Stimulated activated CD4-positive, alpha-beta T cell treated with anti-CD3 and anti-CD28 coated beads, Interleukin-15, amount 100 ng/mL, for 1 hour (primary cell): ENCODE measurements at regions not wholly inside any gene's neighbourhood (a gene's known extent, or its start where the extent isn't known, plus 50 kb on each side); places are given as distances from the start of the nearest gene placed in this dataset.
"Not testable (repeated sequence)": the region's sequence is repeated elsewhere in the genome, so short reads cannot be mapped to it uniquely, and the experiment has no call there.

Source experiments
- DNase-seq, 2 donors: peaks; one replicate each; pipeline ENCODE4 v3.0.0-alpha.2; 2020; ENCODE audit warnings: low read depth in 1 of 2, low spot score in 1 of 2

DNA sequence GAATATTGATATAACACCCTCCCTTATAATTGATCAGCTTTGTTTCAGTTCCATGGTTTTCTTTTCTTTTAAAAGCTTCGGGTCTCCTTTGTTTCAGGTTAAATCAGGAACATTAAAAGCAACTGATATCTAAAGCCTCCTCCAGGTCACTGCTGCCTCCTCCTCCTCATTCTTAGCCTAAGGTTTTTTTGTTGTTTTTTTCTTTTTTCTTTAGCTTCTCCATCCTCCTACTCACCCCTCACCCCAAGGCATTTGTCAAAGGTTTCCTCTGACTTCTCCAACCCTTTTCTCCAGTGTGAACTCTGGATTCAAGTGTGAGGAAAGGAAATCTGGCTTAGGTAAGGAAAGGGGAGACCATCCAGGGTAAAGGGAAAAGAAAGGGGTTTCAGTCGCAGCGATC, 420.2 kb upstream of the NFE2L3 start:
- DNase-seq: no peak

DNA sequence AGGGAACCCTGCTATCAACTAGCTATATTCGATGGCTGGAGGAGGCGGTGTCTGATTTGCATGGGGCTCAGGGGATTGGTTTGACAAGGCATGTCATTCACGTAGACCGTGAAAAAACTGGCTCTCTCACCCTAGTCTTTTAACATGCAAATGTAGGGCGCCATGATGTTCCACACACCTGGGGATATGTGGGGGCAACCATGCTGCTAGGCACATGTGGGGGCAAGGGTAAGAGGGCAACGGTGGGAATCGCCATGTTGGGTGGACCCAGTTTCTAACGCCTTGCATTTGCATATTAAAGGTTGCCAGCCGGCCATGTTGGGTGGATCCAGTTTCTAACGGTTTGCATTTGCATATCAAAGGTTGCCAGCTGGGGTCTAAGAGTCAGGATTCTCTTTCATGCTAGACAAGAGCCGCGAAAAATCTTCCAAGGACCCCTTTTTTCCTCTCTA, 419.2 kb upstream of the NFE2L3 start:
- no peak for DNase-seq

DNA sequence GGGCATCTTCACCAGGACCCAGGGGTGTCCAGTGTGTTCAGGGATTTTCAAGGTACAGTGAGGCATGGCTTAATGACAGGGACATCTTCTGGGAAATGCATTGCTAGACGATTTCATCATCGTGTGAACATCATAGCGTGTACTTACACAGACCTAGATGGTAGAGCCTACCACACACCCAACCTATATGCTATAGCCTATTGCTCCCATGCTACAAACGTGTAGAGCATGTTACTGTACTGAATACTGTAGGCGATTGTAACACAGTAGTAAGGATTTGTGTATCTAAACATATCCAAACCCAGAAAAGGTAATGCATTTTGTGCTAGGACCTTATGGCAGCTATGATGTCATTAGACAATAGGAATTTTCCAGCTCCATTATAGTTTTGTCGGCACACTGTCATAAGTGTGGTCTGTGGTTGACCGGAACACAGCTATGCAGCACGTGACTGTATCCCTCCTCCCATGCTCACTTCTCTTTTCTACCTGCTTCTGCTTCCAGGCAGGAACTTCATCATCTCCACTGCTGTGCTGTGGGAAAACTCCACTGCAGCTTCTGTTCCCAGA, 416.2 kb upstream of the NFE2L3 start:
- DNase-seq: no peak

DNA sequence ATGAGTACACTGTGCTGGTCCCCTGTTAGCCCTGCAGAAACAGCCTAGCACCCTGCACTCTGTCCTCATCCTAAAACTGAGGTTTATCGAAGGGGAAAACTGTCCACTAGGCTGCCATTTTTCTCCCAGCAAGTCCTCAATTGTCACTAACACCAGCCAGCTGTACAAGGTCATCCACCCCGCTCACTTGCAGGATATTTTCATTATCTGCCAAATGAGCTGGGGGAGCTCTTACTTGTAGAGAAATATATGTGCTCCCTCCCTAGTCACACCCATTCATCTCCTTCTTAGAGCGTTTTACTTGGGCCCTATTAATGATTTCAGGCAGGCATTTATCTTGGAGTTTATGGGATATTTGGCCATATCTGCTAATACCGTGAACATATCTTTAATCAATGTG, 413.5 kb upstream of the NFE2L3 start:
- DNase-seq: no peak

DNA sequence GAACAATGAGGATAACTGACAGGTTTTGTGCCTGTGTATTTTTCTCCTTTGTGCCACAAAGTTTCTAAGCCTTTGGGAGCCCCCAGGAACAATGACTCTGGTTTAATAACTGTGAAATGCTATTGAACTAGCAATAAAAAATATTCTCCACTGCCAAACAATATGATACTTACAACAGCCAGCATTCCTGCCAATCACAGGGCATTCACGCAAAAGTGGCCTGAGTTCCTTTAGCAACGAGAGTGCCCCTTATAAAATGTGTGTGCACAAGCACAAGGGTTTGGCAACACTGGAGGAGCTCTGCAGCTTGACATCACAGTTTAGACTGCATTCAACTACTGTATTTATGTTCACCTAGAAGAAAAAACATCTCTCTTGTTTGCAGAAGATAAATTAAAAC, 412.9 kb upstream of the NFE2L3 start:
- no peak for DNase-seq

DNA sequence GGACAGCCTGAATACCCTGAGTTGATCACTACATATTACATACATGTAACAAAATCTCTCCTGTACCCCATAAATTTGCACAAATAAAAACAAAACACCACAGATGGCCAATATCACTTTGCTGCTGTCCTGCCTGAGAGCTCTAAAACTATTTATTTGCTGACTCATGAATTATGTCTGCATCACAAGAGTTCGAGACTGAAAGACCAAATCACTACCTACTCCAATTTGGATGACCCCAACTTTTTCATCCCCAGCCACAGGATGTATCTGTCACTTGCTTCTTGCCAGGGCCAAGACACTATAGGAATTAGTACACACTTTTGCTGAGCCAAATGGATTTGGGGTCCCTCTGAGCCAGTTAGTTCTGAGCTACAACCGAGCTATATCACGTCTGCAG, 409.7 kb upstream of the NFE2L3 start:
- no peak for DNase-seq

DNA sequence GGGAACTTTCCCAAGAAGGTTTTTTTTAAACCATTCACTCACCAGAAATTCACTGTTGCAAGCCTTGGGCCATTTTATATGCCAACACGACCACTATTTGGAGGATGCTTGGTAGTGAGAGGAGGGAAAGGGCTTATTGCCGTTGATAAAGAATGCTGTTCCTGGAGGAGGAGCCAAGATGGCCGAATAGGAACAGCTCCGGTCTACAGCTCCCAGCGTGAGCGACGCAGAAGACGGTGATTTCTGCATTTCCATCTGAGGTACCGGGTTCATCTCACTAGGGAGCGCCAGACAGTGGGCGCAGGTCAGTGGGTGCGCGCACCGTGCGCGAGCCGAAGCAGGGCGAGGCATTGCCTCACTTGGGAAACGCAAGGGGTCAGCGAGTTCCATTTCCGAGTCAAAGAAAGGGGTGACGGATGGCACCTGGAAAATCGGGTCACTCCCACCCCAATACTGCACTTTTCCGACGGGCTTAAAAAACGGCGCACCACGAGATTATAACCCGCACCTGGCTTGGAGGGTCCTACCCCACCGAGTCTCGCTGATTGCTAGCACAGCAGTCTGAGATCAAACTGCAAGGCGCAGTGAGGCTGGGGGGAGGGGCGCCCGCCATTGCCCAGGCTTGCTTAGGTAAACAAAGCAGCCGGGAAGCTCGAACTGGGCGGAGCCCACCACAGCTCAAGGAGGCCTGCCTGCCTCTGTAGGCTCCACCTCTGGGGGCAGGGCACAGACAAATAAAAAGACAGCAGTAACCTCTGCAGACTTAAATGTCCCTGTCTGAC, 408.1 kb upstream of the NFE2L3 start:
- DNase-seq: not testable (repeated sequence)

DNA sequence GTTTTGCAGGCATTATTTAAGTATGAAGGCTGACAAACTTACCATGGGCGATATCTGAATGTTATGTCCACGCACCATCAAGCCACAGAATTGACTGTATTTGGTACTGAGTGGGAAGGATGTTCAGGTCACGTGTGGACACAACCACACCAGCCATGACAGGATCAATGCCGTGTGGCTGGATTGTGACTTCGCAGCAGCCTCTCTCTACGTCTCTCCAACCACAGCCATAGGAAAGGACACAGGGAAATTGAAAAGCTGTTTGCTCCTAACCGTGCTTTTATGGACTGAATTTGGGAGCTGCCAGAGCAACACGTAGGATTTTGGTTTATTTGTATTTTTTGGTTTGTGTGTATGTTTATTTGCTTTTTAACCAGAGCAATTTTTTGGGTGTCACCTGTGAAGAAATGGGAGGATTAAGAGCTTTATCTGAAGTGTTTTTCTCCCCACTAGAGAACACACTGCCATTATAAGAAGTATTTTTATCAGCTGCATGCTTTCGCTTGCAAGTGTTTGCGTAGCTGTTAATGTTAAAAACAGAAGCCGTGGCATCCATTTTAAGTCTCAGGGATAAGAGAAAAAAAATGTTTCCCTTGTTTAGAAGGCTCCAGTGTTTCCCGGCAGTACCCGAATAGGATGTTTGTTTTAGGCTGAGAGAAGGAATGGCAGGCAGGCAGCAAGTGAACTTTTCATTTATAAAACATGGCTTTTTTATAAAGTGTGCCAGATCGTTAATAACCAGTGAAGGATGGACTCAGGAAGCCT, 401.1 kb upstream of the NFE2L3 start:
- DNase-seq: no peak

DNA sequence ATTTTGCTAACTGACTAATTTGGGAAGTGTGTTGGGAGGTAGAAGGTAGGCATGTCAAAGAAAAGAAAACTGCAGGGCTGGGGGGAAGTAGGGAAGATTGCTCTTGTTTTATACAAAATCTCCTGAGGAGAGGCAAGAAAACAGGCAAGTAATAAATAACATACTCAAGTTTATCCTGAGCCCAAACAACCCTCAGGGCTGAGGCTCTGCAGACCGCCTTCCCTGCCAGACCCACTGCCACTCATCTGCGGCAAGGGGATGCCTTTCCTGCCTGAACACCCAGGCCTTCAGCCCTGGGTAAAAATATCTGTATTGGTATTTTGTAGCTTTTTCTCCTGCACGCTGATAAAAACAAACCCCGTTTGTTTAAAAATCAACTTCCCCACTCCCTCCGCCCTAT, 399.8 kb upstream of the NFE2L3 start:
- DNase-seq: no peak

DNA sequence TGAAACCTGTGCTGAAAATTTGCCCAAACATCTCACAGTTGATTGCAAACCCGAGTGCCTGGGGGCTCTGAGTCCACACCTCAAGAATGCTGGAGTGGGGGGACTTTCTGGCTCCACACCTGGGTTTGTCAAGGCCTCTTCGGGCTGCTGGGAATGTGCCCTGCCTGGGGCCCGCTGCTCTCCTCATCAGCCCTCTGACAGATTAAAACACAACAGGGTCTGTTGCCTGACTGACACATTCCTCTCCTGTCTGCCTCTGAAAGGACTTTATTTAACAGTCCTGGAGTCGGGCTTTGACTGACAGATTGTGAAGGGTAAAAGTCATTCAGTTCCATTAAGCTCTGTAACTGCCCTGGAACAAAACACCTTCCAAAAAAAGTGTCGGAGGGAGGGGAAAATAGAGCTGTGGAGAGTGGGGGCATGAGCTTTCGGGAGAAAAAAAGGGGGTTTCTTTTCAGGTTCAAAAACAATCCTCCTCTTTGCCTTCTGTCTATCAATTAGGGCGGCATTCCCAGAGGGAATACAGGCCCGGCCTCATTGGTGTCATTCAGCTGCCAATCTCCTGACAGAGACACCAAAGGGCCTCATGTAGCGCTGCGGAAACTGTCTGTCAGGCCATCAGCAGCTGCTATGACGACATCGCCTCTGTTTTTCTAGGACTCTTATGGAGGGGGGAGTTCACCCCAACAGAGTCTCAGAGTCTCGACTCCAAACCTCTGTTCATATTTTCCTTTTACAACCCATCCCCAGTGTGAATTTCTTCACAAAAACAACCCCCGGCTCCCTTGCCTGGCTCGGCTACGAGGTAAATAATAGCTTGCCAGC, 398.8 kb upstream of the NFE2L3 start:
- no peak for DNase-seq

DNA sequence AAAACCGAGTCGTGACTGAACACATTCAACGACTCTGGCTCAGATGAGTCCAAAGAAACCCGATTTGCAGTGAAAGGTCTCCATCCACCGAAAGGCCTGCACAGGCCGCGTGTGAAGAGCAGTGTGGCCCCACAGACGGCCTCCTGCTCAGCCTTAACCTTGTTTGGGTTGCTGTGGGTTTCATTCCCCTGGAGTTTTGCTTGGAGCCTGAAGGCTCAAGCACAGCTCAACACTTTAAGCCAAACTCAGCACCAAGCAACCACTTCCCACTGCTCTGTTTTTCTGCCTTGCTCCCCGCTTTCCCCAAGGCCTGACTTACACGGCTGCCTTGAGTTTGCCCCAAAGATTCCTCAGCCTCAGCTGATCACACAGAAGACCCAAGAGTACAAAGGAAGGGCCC, 398.2 kb upstream of the NFE2L3 start:
- no peak for DNase-seq

DNA sequence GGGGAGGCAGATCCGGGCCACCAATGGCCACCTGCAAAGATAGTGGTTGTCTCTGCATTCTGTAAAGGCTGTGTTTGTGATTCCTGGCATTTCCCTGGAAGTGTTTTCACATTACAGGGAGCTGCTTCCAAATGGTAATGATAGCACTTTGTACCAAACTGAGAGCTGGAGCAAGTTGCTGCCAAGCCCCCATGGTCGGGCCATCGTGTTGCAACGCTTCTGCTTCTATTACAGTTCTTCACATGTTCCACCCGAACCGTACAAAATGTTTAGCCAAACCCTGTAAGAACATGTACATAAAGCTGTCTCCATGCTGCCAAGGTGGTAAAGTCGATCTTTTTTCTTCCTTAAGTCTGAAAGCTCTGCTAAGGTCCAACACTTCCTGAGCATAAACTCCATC, 397.7 kb upstream of the NFE2L3 start:
- DNase-seq: no peak

DNA sequence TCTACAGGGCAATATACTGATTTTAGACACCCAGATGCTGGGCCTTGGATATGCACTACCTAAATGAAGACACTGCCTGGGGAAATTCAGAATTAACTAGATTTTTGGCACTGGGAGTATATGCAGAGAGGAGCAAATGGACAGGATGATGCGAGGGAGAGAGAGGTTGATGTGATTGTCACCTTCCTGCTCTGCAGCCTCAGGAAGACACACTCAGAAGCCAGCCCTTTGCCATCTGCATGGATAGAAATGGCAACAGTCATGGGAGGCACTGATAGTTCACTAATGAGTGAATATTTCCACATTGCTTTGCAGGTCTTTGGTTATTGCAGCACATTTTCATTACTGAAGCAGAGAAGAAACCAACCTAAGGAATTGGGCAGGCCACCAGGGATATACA, 397.2 kb upstream of the NFE2L3 start:
- no peak for DNase-seq

DNA sequence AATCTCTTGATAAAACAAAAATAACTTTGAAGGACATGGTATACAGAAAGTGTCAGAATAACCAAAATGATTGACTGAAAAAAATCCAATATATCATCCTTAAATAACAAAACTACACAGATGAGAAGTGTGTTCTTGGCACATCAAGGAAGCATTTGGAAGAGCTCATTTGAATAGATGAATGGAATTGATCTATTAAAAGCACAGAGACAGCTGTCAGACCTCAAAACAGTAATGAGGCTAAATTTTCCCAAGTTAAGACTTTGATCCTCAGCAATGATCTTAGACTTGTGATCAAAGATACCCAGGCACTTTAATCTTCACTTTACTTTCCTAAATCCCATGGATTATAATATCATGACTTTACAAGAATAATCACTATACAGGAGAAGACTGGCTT, 395.4 kb upstream of the NFE2L3 start:
- no peak for DNase-seq

DNA sequence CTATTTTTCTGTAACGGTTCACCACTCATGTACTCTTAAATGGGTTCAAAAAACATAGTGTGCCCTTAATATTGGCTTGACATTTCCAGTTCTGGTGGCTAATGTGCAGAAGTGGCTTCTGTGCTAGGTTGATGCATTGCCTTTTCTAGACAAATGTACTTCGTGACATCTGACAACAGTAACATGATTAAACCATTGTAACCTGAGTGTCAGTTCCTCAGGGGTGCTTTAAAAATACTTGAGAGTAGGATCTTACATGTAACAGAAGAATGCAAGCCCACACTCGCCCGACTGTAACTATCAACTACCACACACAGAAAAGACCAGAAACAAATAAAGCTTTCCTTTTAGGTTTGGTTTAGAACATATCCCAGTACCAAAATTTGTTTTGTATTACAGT, 393.4 kb upstream of the NFE2L3 start:
- no peak for DNase-seq

DNA sequence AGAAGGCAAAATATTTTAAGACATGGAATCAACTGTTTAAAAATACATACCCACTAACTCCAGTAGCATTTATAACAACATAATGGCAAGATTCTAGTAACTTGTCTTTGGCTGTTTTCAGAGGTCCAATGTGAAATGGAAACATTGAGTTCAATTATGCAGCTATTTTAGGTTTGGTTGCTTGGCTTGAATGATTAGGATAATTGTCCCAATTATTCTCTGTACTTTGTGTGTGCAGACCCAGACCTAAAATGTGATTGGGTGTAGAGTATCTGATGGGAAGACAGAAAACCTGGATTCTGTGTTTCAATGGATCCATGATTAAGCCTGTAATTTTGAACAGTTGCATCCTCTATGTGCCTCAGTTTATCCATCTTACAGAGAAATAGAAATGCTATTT, 392.7 kb upstream of the NFE2L3 start:
- DNase-seq: no peak

DNA sequence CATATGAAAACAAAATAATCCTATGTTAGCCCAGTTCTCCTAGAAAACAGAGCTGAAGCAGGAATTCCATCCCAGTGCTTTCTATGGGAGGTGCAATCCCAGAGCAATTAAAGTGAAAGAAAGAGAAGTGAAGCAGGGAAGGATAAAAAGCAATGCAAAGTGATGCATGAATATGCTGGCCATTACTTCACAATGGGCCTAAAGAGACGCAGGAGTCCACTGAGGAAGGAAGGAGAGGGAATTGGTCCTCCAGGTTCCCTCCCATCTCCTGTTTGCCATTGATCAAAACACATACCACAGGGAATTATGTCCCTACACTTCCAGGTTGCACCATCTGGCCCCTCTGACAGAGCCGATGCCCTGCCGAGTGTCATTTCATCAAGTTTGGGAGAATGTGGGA, 392.2 kb upstream of the NFE2L3 start:
- DNase-seq: no peak

DNA sequence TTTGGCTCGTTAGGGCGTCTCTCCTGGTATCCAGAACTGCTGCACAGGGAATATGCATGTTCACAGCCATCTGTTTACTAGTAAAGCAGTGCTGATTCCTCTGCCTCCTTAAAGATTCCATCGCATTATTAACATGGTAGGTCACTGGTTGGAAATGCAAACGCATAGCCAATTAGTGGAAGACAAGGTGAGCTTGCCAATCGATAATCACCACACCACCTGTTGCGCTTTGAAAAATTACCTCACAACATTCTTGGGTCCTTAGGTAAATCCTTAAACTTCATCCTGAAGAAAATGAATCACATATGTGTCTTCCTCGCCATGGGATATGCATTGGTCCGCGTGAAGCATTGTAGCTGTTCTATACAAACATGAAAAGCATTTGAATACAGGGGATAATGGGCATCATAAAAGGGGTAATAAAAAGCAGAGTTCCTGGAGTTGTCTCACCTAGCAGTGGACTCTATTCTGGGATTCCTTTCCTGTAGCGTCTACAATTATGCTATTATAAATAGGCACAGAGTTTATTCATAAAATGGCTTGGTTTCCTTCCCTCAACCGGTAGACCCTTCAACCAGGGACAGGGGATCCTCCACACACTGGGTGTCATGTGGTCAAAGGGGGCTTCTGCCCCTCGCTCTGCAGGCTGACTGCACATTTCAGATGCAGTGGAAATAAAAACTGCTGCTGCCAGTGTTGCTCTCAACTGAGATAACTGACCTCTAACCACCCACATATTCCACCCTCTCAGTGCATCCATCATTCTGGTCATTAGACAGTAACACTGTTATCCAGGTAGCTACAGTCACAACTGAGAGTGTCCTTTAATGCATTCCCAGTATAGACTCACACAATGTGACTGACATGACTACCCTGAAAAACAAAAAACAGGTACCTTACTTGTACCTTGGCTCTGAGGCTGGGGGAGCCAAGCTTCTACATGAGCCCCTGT, 389.2 kb upstream of the NFE2L3 start:
- DNase-seq: no peak

DNA sequence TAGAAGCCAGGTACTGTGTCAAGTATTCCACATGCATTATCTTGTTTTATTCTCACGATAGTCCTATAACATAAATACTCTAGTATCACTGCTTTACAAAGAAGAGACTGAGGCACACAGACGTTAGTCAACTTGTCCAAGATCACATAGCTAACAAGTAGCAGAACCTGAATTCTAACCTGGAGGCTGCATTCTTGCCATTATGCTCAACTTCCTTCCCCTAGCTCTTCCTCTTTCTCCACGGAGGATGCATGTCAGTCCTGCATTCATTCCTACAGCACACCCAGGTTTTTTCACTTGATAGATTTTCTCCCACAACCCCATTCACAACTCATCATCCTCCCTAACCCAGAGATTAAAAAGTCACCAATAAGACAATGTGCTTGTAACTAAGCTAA, 388.5 kb upstream of the NFE2L3 start:
- DNase-seq: no peak

DNA sequence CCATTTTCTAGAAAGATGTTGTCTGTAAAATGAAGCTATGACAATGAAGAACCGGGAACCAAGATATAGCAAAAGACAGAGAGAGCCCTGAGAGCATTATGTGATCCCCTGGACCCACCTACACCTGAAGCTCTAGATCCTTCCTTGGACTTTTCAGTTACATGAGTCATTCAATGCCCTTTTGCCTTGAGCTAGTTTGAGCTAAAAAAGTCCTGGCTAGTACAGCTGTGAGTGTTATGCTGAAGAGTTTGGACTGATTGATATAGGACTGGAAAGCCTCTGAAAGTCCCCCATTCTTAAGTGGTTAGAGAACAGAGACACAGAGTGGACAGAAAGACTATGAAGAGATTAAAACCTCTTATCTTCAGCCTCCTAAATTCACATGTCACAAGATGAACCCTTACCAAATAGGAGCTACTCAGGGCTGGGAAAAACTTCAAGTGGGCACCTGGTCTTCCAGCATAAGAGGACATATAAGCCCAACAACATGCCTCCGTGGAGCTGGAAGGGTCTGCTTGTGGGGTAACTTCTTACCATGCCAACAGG, 386.8 kb upstream of the NFE2L3 start:
- DNase-seq: no peak
